Thyroid gland (tissue), 4 donors: ENCODE measurements at regions not wholly inside any gene's neighbourhood (a gene's known extent, or its start where the extent isn't known, plus 50 kb on each side); places are given as distances from the start of the nearest gene placed in this dataset.
"Not testable (repeated sequence)": the region's sequence is repeated elsewhere in the genome, so short reads cannot be mapped to it uniquely, and the experiment has no call there.

Source experiments
- DNase-seq, 2 donors: peaks; one replicate each; pipeline ENCODE4 v3.0.0-alpha.2; 2019
- H3K27ac ChIP-seq, 3 donors: fragments of 200-600 bp; sonication (generic); 1 replicate in 2 of 3; 2 replicates in 1 of 3; pipeline ENCODE4 v1.5.1; 2016 to 2019; ENCODE audit warnings: mild to moderate bottlenecking in 1 of 3, moderate library complexity in 1 of 3
- H3K27me3 ChIP-seq: fragments of 200-600 bp; sonication (generic); one replicate; pipeline ENCODE4 v1.5.1; 2019
- H3K36me3 ChIP-seq, 2 donors: fragments of 200-600 bp; sonication (generic); one replicate each; pipeline ENCODE4 v1.5.1; 2016 to 2019
- H3K4me1 ChIP-seq, 2 donors: fragments of 200-600 bp; sonication (generic); one replicate each; pipeline ENCODE4 v1.5.1; 2017 to 2019
- H3K4me3 ChIP-seq, 3 donors: fragments of 200-600 bp; sonication (generic); replicated peaks in 1 of 3; 1 replicate in 2 of 3; 2 replicates in 1 of 3; pipeline ENCODE4 v1.5.1; 2016; ENCODE audit warnings: mild to moderate bottlenecking in 1 of 3
- H3K9me3 ChIP-seq: fragments of 200-600 bp; sonication (generic); one replicate; pipeline ENCODE4 v1.5.1; 2017
- POLR2A ChIP-seq, 2 donors: fragments of 450-650 bp; IDR thresholded peaks; one replicate each; pipeline ENCODE4 v1.6.1; 2017; ENCODE audit warnings: antibody characterized with exemption in 2 of 2, mild to moderate bottlenecking in 2 of 2, moderate library complexity in 1 of 2
- WGBS, 2 donors: methylation state at CpG; one replicate each; pipeline ENCODE4 v1.1.5; 2017; 5-methylcytosine and 5-hydroxymethylcytosine counted together
- intact Hi-C: fragments of 100-400 bp; cut with DNase I; formaldehyde crosslinking; loops from one replicate; pipeline ENCODE4 v1.15.1; 2023
- TF ChIP-seq, protein P1 (sequence below), 6 experiments: fragments of 200-600 bp in 3 of 6; fragments of 450-650 bp in 3 of 6; sonication (generic) in 3 of 6; IDR thresholded peaks; one replicate each; pipeline ENCODE4 v1.5.1; 2016 to 2019; ENCODE audit warnings: antibody characterized with exemption in 6 of 6, mild to moderate bottlenecking in 2 of 6, inconsistent platforms in 1 of 6, moderate library complexity in 1 of 6

- Histone ChIP-seq H3K27me3 (no peaks in the 10 kb centered on the region), H3K36me3 (no peaks in the 10 kb centered on the region), H3K4me3 (no peak overlapping the region), H3K27ac (no peak overlapping the region), H3K4me1 (peaks cover 0 to 4% of the 10 kb centered on the region in 2 donors), H3K9me3 (no peaks in the 10 kb centered on the region)
- WGBS, 2 donors: 30 to 31% methylated on average over 2 of the region's 2 CpGs
- TF ChIP-seq, protein P1, sequence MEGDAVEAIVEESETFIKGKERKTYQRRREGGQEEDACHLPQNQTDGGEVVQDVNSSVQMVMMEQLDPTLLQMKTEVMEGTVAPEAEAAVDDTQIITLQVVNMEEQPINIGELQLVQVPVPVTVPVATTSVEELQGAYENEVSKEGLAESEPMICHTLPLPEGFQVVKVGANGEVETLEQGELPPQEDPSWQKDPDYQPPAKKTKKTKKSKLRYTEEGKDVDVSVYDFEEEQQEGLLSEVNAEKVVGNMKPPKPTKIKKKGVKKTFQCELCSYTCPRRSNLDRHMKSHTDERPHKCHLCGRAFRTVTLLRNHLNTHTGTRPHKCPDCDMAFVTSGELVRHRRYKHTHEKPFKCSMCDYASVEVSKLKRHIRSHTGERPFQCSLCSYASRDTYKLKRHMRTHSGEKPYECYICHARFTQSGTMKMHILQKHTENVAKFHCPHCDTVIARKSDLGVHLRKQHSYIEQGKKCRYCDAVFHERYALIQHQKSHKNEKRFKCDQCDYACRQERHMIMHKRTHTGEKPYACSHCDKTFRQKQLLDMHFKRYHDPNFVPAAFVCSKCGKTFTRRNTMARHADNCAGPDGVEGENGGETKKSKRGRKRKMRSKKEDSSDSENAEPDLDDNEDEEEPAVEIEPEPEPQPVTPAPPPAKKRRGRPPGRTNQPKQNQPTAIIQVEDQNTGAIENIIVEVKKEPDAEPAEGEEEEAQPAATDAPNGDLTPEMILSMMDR (IDR thresholded peaks at IDR 0.05): no peak
- TF ChIP-seq POLR2A (IDR thresholded peaks at IDR 0.05): no peak
- no peak for DNase-seq
- intact Hi-C loops: no loop called here
Measured at GRCh38 chr1:80533775-80534334, 1266.9 kb upstream of the ADGRL2 start.

- no peaks in the 10 kb centered on the region for H3K27me3 ChIP-seq
- peaks cover 0 to 4% of the 10 kb centered on the region in 2 donors for H3K4me1 ChIP-seq
Measured at GRCh38 chr1:80533093-80533492, 1267.6 kb upstream of the ADGRL2 start.

DNA sequence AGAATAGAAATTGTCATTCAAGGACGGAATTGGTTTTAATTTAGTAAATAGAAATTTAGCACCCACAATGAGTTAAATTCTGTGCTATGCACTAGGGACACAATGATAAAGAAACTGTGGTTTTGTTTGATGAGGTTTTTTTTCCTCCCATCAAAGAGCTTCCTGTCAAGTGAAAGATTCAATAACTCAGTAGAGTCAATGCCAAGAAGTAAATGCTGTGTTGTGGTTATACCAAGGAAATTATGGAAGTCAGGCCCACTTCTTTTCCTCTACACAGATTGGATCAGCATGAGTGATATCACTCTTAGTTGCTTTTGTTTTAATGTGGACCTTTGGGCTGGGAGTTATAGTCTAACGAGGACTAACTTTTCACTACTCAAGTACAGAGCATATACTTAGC, 1269.6 kb upstream of the ADGRL2 start:
- no peak overlapping the region for H3K4me3 ChIP-seq
- no peaks in the 10 kb centered on the region for H3K27me3 ChIP-seq
- H3K9me3 ChIP-seq: no peaks in the 10 kb centered on the region
- TF ChIP-seq, protein P1 (IDR thresholded peaks at IDR 0.05): no peak
- no peak for TF ChIP-seq POLR2A (IDR thresholded peaks at IDR 0.05)
- 79 to 80% methylated on average over 2 of the region's 2 CpGs for WGBS, 2 donors
- no peaks in the 10 kb centered on the region for H3K36me3 ChIP-seq
- no peak overlapping the region for H3K27ac ChIP-seq
- intact Hi-C loops: no loop called here
- DNase-seq: no peak
- H3K4me1 ChIP-seq: peaks cover 0 to 4% of the 10 kb centered on the region in 2 donors

More at GRCh38 chr1:80533093-80533492, 1267.6 kb upstream of the ADGRL2 start:
- Histone ChIP-seq H3K4me3 (no peak overlapping the region), H3K9me3 (no peaks in the 10 kb centered on the region), H3K36me3 (no peaks in the 10 kb centered on the region), H3K27ac (no peak overlapping the region)
- WGBS, 2 donors: 55 to 60% methylated on average over 2 of the region's 2 CpGs
- TF ChIP-seq, protein P1 (IDR thresholded peaks at IDR 0.05): no peak
- TF ChIP-seq POLR2A (IDR thresholded peaks at IDR 0.05): no peak
- intact Hi-C loops: no loop called here
- no peak for DNase-seq

DNA sequence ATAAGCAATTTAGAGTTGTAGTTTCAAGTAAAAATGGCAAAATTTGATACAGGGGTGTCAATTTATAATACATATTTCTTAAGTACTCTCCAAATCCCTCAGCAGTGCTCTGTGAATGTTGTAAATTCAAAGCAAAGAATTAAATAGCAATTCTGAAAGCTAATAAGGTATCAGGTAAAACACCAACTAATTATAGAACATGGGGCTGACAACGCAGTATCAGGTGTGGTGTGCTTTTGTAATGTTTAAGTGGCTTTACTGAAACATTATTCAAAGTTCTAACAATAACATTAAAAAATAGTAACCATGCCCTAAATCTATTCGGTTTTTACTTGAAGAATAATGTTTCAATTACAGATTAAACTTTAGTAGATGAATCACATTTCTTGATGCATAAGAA, 1271.2 kb upstream of the ADGRL2 start:
- Histone ChIP-seq H3K4me1 (peaks cover 0 to 4% of the 10 kb centered on the region in 2 donors), H3K36me3 (no peaks in the 10 kb centered on the region), H3K4me3 (no peak overlapping the region), H3K27me3 (no peaks in the 10 kb centered on the region), H3K9me3 (no peaks in the 10 kb centered on the region), H3K27ac (no peak overlapping the region)
- TF ChIP-seq, protein P1 (IDR thresholded peaks at IDR 0.05): no peak
- no peak for TF ChIP-seq POLR2A (IDR thresholded peaks at IDR 0.05)
- intact Hi-C loops: no loop called here
- no peak for DNase-seq
- WGBS, 2 donors: 80 to 90% methylated on average over 2 of the region's 2 CpGs

- Histone ChIP-seq H3K9me3 (no peaks in the 10 kb centered on the region), H3K27me3 (no peaks in the 10 kb centered on the region), H3K4me3 (no peak overlapping the region), H3K27ac (no peak overlapping the region), H3K4me1 (no peaks in the 10 kb centered on the region), H3K36me3 (no peaks in the 10 kb centered on the region)
- intact Hi-C loops: no loop called here
- TF ChIP-seq POLR2A (IDR thresholded peaks at IDR 0.05): no peak
- TF ChIP-seq, protein P1 (IDR thresholded peaks at IDR 0.05): no peak
- no peak for DNase-seq
- WGBS, 2 donors: 67 to 84% methylated on average over 1 of the region's 1 CpG
Measured at GRCh38 chr1:80523861-80524260, 1276.9 kb upstream of the ADGRL2 start.

GRCh38 chr1:80523071-80523470, 1277.7 kb upstream of the ADGRL2 start:
- H3K27me3 ChIP-seq, DNase-seq, H3K27ac ChIP-seq, intact Hi-C loops, H3K9me3 ChIP-seq, H3K36me3 ChIP-seq, H3K4me3 ChIP-seq, H3K4me1 ChIP-seq: not testable (repeated sequence)
